NCI-H526 treated with DMSO at 0.1 percent for 48 hours (cell line): ENCODE measurements at regions not wholly inside any gene's neighbourhood (a gene's known extent, or its start where the extent isn't known, plus 50 kb on each side); places are given as distances from the start of the nearest gene placed in this dataset.

Source experiments
- DNase-seq: peaks from one replicate; lab custom pipeline; 2025; lab: John Stamatoyannopoulos, UW

DNA sequence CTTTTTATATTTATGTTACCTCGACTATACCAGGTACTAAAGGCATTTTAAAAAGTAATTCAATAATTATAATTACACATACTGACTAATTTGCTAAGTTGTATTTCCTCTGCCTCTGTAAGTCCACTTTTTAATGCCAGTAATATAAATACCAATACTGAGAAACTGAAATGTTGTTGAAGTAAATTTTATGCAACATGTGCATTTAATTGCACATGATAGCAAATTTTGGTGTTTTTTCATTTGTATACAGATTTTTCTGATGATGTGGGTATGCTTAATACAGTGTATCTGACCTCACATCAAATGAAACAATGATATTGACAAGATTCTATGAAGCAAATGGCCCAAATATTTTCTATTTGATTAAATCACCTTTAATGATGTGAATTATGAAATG lies 1531.6 kb downstream of the KCNT2 start:
- no peak for DNase-seq

GRCh38 chr1:195075973-195076372 lies 1532.3 kb downstream of the KCNT2 start:
- DNase-seq, result no peak

GRCh38 chr1:195071461-195071860 lies 1536.8 kb downstream of the KCNT2 start:
- DNase-seq, result no peak

- DNase-seq, result no peak
These were observed 1542.8 kb downstream of the KCNT2 start for GRCh38 chr1:195065437-195065836.

- DNase-seq, result no peak
These were observed 1543.9 kb downstream of the KCNT2 start for GRCh38 chr1:195064358-195064757.

GRCh38 chr1:195054217-195054687 lies 1554.0 kb downstream of the KCNT2 start:
- no peak for DNase-seq

- DNase-seq, result no peak
These were observed 1554.8 kb downstream of the KCNT2 start for GRCh38 chr1:195053478-195053877.

GRCh38 chr1:195047772-195048171 lies 1560.5 kb downstream of the KCNT2 start:
- no peak for DNase-seq

- DNase-seq, result no peak
These were observed 1563.2 kb downstream of the KCNT2 start for GRCh38 chr1:195045072-195045471.

- DNase-seq, result no peak
These were observed 1577.4 kb downstream of the KCNT2 start for GRCh38 chr1:195030793-195031192.

DNA sequence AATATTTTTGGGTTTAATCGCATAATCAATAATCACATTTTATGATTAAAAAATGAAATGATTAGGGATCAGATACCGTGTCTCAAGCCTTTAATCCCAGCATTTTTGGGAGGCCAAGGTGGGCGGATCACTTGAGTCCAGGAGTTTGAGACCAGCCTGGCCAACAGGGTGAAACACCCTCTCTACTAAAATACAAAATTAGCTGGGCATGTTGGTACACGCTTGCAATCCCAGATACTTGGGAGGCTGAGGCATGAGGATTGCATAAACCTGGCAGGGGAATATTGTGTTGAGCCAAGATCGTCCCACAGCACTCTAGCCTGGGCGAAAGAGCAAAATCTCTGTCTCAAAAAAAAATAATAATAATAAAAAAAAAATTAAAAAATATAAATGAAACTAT lies 1581.4 kb downstream of the KCNT2 start:
- no peak for DNase-seq

DNA sequence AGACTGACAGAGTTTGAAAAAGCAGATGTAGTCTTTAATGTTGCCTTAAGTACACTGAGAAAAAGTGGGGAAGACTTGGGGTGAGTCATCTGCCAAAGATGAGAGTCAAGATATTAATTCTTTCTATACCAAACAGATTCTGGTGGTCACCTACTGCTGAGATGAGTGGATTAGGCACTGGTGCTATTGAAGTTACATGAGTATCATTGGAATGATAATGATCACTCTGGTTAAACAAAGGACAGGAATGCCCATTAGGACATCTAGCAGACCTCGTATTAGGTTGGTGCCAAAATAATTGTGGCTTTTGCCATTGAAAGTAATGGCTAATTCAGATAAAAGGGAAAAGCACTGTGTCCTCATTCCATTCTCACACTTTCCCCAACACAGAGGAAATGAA lies 1588.9 kb downstream of the KCNT2 start:
- DNase-seq, result no peak

GRCh38 chr1:195012995-195013394 lies 1595.2 kb downstream of the KCNT2 start:
- no peak for DNase-seq

DNA sequence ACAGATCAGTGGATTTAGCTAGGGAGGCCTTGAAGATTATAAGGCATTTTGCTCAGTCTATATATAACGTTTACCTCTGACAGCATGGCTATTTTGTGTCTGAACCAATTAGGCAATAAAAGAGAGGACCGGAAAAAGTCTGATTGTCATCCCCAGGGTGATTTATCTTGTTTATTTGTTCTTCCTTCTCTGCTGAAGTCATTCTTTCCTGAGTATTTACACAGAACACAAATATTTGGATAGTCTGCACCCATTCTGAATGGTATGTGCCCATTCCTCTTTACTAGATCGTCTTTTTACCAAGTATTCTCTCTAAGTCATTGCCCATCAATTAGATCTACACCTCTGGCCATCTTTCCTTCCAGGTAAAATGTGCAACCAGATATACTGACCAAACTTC lies 1602.9 kb downstream of the KCNT2 start:
- DNase-seq, result no peak

DNA sequence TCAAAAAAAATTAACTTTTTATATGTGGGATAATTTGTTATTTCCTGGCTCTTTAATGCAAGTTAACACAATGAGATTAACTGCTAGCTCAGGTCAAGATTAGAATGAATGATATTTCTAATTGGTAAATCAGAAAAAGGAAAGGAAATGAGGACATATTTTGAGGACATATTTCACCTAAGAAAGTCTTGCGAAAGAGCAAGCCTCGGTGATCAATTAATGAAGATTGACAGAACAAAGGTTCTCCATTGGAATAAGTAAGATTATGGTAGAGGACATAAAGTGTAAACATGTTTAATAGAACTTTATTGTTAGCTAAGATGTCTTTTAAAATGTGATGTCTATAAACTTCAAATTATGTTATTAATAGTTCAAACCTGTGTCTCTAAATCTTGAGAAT lies 1617.8 kb downstream of the KCNT2 start:
- DNase-seq, result no peak

DNA sequence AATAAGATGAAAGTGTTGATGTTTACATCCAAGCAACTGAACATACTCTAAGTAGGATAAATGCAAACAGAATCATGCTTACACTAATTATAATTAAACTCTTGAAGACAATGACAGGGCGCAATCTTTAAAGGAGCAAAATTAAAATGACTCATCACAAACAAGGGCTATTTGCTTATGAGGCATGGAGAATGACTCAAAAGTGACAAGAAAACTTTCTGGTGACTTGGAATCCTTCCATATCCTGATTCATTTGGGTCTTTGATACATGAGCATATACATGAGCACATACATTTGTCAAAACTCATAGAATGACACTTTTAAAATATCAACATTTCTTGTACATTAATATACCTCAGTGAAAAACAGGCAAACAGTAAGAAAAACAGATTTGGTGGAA lies 1632.3 kb downstream of the KCNT2 start:
- DNase-seq, result no peak

GRCh38 chr1:194968916-194969315 lies 1639.3 kb downstream of the KCNT2 start:
- DNase-seq, result no peak

- DNase-seq, result no peak
These were observed 1648.4 kb downstream of the KCNT2 start for GRCh38 chr1:194959795-194960194.

GRCh38 chr1:194952171-194952570 lies 1656.1 kb downstream of the KCNT2 start:
- DNase-seq, result no peak

GRCh38 chr1:194950584-194950983 lies 1657.7 kb downstream of the KCNT2 start:
- DNase-seq, result no peak

DNA sequence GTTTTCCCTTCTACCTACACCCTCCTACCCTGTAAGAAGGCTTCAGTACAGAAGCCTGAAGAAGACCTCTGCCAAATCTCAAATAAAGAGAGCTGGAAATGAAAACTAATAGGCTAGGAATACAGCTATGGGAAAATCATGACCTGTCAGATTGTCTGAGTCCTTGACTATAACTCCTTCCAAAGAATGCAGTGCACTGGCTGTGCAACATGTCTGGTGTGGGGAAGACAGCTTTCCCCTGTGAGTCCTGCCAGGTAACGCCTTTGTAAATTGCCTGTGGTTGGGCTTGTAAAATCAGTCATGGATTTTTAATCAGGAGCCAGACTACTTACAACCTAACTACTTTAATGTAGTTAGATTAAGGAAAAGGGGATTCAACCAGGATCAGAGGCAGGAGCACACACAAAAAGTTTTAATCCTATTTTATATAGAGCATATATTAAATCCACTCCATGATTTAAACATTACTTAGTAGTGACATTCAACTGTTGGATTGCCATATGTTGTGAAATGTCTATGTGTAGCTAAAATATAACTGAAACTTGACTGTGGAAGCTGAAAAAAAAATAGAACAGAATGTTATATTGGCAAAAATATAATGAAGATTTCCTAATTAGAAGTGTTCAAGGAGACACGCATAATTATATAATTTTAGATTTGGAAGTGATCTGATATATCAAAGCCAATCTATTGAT lies 1667.8 kb downstream of the KCNT2 start:
- no peak for DNase-seq

GRCh38 chr1:194935864-194936263 lies 1672.4 kb downstream of the KCNT2 start:
- no peak for DNase-seq

DNA sequence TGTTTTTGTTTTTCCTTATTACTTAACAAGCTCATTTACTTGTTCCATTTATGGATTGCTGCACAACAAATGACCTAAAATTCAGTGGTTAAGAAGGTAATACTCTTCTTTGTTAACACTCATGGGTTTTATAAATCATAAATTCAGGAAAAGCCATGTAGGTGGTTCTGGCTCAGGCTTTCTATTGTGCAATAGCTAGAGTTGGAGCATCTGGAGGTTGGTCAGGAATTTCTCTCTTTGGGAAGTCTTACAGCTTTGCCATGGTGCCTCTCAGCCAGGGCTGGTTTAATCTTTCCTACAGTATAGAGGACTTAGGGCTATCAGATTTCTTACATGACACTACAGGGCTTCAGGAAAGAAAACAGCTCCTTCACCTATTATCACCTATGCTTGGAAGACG lies 1677.1 kb downstream of the KCNT2 start:
- no peak for DNase-seq

DNA sequence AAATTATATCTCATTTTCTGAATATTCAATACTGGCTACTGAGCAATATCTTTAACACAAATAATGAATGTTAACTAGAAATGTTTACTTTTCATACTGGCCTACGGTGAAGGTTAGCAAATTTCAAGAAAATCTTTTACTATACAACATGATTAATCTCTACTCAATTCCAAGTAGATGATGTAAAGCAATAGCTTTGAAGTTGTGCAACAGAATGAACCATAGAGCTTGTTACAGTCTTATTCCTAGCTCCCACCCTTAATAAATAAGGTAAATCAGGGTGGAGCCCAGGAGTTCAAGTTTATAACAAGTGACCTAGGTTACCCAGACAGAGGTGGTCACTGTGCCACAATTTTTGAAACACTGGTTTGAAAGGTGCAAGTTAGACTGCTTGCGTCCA lies 1678.1 kb downstream of the KCNT2 start:
- no peak for DNase-seq
